ENCODE measurements at regions not wholly inside any gene's neighbourhood (a gene's known extent, or its start where the extent isn't known, plus 50 kb on each side); places are given as distances from the start of the nearest gene placed in this dataset.

DNA sequence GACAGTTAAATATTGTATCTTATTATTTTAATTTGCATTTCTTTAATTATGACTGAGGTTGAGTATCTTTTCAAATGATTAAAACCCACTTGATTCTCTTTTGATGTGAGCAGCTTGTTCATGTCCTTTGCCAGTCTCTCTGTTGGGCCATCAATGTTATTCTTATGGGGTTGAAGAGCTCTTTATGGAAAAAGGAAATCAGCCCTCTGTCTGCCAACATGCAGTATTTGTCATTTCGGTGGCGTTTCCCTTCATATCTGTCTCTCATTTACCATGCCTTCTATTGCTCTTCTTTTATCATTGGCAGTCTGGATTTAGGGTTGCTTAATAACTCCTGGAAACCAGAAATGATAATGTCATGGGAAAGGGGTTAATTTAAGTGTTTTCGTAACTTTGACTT, 340.7 kb upstream of the DNAJC19 start:
- Histone ChIP-seq H3K4me3 (ENCODE audit: low read length) (no peak overlapping the region), H3F3A (ENCODE audit: insufficient read depth, low read length, poor library complexity, severe bottlenecking) (no peaks in the 10 kb centered on the region), H3K9me3 (ENCODE audit: low read length) (no peaks in the 10 kb centered on the region), H3K36me3 (ENCODE audit: insufficient read depth, low read length) (no peaks in the 10 kb centered on the region), H3K4me2 (ENCODE audit: low read length) (no peak overlapping the region), H3K9me2 (ENCODE audit: insufficient read depth, low read length) (no peaks in the 10 kb centered on the region), H3K27me3 (ENCODE audit: insufficient read depth, low read depth, low read length) (no peaks in the 10 kb centered on the region), H3K27ac (ENCODE audit: low read length) (no peak overlapping the region), H3K79me2 (replicated peaks; ENCODE audit: insufficient read depth, low read length) (peaks cover 22% of the 10 kb centered on the region), H3K9ac (ENCODE audit: low read length) (no peak overlapping the region), H4K20me1 (ENCODE audit: insufficient read depth) (no peaks in the 10 kb centered on the region), H2AFZ (ENCODE audit: low read depth, low read length) (no peak overlapping the region)
- TF ChIP-seq MXI1 (conservative IDR thresholded peaks at IDR 0.05; ENCODE audit: poor library complexity, severe bottlenecking): no peak
- TF ChIP-seq EP300 (conservative IDR thresholded peaks at IDR 0.05; ENCODE audit: poor library complexity, severe bottlenecking): no peak
- no peak for TF ChIP-seq SMC3 (conservative IDR thresholded peaks at IDR 0.05; ENCODE audit: poor library complexity)
- TF ChIP-seq, protein P1, sequence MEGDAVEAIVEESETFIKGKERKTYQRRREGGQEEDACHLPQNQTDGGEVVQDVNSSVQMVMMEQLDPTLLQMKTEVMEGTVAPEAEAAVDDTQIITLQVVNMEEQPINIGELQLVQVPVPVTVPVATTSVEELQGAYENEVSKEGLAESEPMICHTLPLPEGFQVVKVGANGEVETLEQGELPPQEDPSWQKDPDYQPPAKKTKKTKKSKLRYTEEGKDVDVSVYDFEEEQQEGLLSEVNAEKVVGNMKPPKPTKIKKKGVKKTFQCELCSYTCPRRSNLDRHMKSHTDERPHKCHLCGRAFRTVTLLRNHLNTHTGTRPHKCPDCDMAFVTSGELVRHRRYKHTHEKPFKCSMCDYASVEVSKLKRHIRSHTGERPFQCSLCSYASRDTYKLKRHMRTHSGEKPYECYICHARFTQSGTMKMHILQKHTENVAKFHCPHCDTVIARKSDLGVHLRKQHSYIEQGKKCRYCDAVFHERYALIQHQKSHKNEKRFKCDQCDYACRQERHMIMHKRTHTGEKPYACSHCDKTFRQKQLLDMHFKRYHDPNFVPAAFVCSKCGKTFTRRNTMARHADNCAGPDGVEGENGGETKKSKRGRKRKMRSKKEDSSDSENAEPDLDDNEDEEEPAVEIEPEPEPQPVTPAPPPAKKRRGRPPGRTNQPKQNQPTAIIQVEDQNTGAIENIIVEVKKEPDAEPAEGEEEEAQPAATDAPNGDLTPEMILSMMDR (IDR thresholded peaks at IDR 0.05; ENCODE audit: poor library complexity, severe bottlenecking): no peak
- TF ChIP-seq EZH2 (IDR thresholded peaks at IDR 0.05; ENCODE audit: borderline replicate concordance, insufficient read depth, low read length, poor library complexity, severe bottlenecking): no peak
- TF ChIP-seq POLR2AphosphoS5 (IDR thresholded peaks at IDR 0.05): no peak
- TF ChIP-seq RAD21 (conservative IDR thresholded peaks at IDR 0.05): no peak
- TF ChIP-seq TAF1 (IDR thresholded peaks at IDR 0.05; ENCODE audit: low read depth): no peak
- TF ChIP-seq REST (IDR thresholded peaks at IDR 0.05; ENCODE audit: borderline replicate concordance): no peak

GRCh38 chr3:181329024-181329423, 339.5 kb upstream of the DNAJC19 start:
- Histone ChIP-seq H2AFZ (ENCODE audit: low read depth, low read length) (no peak overlapping the region), H3K9me2 (ENCODE audit: insufficient read depth, low read length) (no peaks in the 10 kb centered on the region), H4K20me1 (ENCODE audit: insufficient read depth) (no peaks in the 10 kb centered on the region), H3K4me2 (ENCODE audit: low read length) (no peak overlapping the region), H3K36me3 (ENCODE audit: insufficient read depth, low read length) (no peaks in the 10 kb centered on the region), H3K4me3 (ENCODE audit: low read length) (no peak overlapping the region), H3K27me3 (ENCODE audit: insufficient read depth, low read depth, low read length) (no peaks in the 10 kb centered on the region), H3K9ac (ENCODE audit: low read length) (no peak overlapping the region), H3K79me2 (replicated peaks; ENCODE audit: insufficient read depth, low read length) (peaks cover 22% of the 10 kb centered on the region), H3F3A (ENCODE audit: insufficient read depth, low read length, poor library complexity, severe bottlenecking) (no peaks in the 10 kb centered on the region), H3K9me3 (ENCODE audit: low read length) (no peaks in the 10 kb centered on the region), H3K27ac (ENCODE audit: low read length) (no peak overlapping the region)
- no peak for TF ChIP-seq EZH2 (IDR thresholded peaks at IDR 0.05; ENCODE audit: borderline replicate concordance, insufficient read depth, low read length, poor library complexity, severe bottlenecking)

DNA sequence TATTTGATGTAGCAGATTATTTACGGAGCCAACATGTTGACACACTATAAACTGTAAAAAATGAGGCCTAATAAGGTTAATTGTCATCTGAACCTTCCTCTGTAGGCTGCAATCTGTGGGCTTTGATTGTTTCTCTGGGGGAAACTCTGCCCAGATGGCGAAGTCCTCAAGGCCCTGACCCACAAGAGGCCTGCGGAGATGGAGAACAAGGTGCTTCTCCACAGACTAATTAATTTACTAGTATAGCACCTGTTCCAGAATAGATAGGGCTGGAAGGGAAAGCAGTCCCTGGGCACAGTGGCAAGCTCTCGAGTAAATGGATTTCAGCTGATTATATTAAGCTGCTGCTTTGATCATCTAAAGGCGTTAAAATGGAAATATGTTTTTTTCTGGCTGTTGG, 338.8 kb upstream of the DNAJC19 start:
- Histone ChIP-seq H3K4me3 (ENCODE audit: low read length) (no peak overlapping the region), H3K27ac (ENCODE audit: low read length) (no peak overlapping the region), H3K4me2 (ENCODE audit: low read length) (no peak overlapping the region), H3K36me3 (ENCODE audit: insufficient read depth, low read length) (no peaks in the 10 kb centered on the region), H3F3A (ENCODE audit: insufficient read depth, low read length, poor library complexity, severe bottlenecking) (no peaks in the 10 kb centered on the region), H3K9me2 (ENCODE audit: insufficient read depth, low read length) (no peaks in the 10 kb centered on the region), H3K79me2 (replicated peaks; ENCODE audit: insufficient read depth, low read length) (peaks cover 22% of the 10 kb centered on the region), H3K27me3 (ENCODE audit: insufficient read depth, low read depth, low read length) (no peaks in the 10 kb centered on the region), H2AFZ (ENCODE audit: low read depth, low read length) (no peak overlapping the region), H3K9ac (ENCODE audit: low read length) (no peak overlapping the region), H3K9me3 (ENCODE audit: low read length) (no peaks in the 10 kb centered on the region), H4K20me1 (ENCODE audit: insufficient read depth) (no peaks in the 10 kb centered on the region)
- TF ChIP-seq EP300 (conservative IDR thresholded peaks at IDR 0.05; ENCODE audit: poor library complexity, severe bottlenecking): no peak
- TF ChIP-seq MXI1 (conservative IDR thresholded peaks at IDR 0.05; ENCODE audit: poor library complexity, severe bottlenecking): no peak
- no peak for TF ChIP-seq EZH2 (IDR thresholded peaks at IDR 0.05; ENCODE audit: borderline replicate concordance, insufficient read depth, low read length, poor library complexity, severe bottlenecking)
- no peak for TF ChIP-seq POLR2AphosphoS5 (IDR thresholded peaks at IDR 0.05)
- no peak for TF ChIP-seq SMC3 (conservative IDR thresholded peaks at IDR 0.05; ENCODE audit: poor library complexity)
- TF ChIP-seq TAF1 (IDR thresholded peaks at IDR 0.05; ENCODE audit: low read depth): no peak
- TF ChIP-seq RAD21 (conservative IDR thresholded peaks at IDR 0.05): no peak
- TF ChIP-seq REST (IDR thresholded peaks at IDR 0.05; ENCODE audit: borderline replicate concordance): no peak
- TF ChIP-seq, protein P1 (IDR thresholded peaks at IDR 0.05; ENCODE audit: poor library complexity, severe bottlenecking): no peak

Measured in neural cell (in vitro differentiated cells).